ENCODE measurements at regions not wholly inside any gene's neighbourhood (a gene's known extent, or its start where the extent isn't known, plus 50 kb on each side); places are given as distances from the start of the nearest gene placed in this dataset.

DNA sequence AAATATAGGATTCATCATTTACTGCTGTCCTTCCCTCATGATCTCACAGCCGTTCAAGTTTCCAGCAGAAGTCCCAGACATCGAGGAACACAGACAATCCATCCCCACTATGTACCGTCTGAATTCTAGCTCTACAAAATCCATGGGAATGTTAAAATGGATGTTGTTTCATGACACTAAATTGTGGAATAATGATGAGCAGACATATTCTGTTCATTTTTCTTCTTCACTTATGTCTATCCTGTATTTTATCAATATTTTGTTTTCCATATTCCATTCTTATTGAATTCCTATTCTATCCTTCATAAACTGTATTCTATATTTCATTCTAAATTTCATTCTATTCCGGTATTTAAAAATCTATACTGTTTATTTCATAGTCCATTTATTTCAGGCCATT lies 71.8 kb downstream of the NUDT10 start:
- H3K27me3 ChIP-seq (ENCODE audit: control insufficient read depth in 2 of 2, insufficient read depth in 2 of 2, low read length in 2 of 2): no peaks in the 10 kb centered on the region
- no peaks in the 10 kb centered on the region for H3K36me3 ChIP-seq (ENCODE audit: control insufficient read depth in 2 of 2, extremely low read depth in 1 of 2, insufficient read depth in 2 of 2, low read length in 2 of 2)
- H3K9me1 ChIP-seq (replicated peaks; ENCODE audit: control insufficient read depth, extremely low read depth, insufficient read depth, low read length): no peaks in the 10 kb centered on the region
- H3K27ac ChIP-seq (ENCODE audit: insufficient read depth, low read depth, low read length): no peak overlapping the region
- no peaks in the 10 kb centered on the region for H3K79me2 ChIP-seq (ENCODE audit: control insufficient read depth, insufficient read depth, low read length)
- DNase-seq (ENCODE audit: low read depth, low spot score) (no peak), FAIRE-seq (no peak)
- intact Hi-C loops (cut with micrococcal nuclease): no loop called here
- no peaks in the 10 kb centered on the region for H3K9me3 ChIP-seq (replicated peaks; ENCODE audit: control insufficient read depth, insufficient read depth, low read length)
- H3K4me2 ChIP-seq (ENCODE audit: insufficient read depth, low read length): no peak overlapping the region
- ChIA-PET POLR2A (no interaction called here), CTCF (no interaction called here)
- H4K20me1 ChIP-seq (replicated peaks; ENCODE audit: control insufficient read depth, extremely low read depth, insufficient read depth, low read length): no peaks in the 10 kb centered on the region
- dilution Hi-C loops (cut with MboI; ENCODE audit: extremely low pct_ligation_motif_present, low sequenced_read_pairs): no loop called here
- no peak overlapping the region for H2AFZ ChIP-seq (ENCODE audit: low read depth, low read length)
- TF ChIP-seq POLR2A (IDR thresholded peaks at IDR 0.05; ENCODE audit: low read depth, low read length) (no peak), FOS (IDR thresholded peaks at IDR 0.05; ENCODE audit: borderline replicate concordance, insufficient read depth, low read length) (no peak), JUN (IDR thresholded peaks at IDR 0.05; ENCODE audit: borderline replicate concordance, insufficient read depth, insufficient read length, low read depth) (no peak), MAX (IDR thresholded peaks at IDR 0.05; ENCODE audit: insufficient read depth, insufficient read length) (no peak), POLR2AphosphoS5 (IDR thresholded peaks at IDR 0.05; ENCODE audit: insufficient read depth, low read depth, low read length) (no peak), GATA2 (IDR thresholded peaks at IDR 0.05; ENCODE audit: insufficient read depth, insufficient read length, low read depth, low read length) (no peak), EZH2 (IDR thresholded peaks at IDR 0.05; ENCODE audit: borderline replicate concordance, low read depth, low read length, severe bottlenecking) (no peak), MYC (IDR thresholded peaks at IDR 0.05; ENCODE audit: low read depth, low read length) (no peak)
- TF ChIP-seq, protein P1, sequence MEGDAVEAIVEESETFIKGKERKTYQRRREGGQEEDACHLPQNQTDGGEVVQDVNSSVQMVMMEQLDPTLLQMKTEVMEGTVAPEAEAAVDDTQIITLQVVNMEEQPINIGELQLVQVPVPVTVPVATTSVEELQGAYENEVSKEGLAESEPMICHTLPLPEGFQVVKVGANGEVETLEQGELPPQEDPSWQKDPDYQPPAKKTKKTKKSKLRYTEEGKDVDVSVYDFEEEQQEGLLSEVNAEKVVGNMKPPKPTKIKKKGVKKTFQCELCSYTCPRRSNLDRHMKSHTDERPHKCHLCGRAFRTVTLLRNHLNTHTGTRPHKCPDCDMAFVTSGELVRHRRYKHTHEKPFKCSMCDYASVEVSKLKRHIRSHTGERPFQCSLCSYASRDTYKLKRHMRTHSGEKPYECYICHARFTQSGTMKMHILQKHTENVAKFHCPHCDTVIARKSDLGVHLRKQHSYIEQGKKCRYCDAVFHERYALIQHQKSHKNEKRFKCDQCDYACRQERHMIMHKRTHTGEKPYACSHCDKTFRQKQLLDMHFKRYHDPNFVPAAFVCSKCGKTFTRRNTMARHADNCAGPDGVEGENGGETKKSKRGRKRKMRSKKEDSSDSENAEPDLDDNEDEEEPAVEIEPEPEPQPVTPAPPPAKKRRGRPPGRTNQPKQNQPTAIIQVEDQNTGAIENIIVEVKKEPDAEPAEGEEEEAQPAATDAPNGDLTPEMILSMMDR (IDR thresholded peaks at IDR 0.05; ENCODE audit: extremely low read depth in 1 of 2, insufficient read depth in 1 of 2, low read depth in 1 of 2, low read length in 2 of 2): no peak
- no TSS peak for BruUV-seq (replicated peaks)
- no peaks in the 10 kb centered on the region for H3K4me1 ChIP-seq (ENCODE audit: control insufficient read depth, extremely low read depth, insufficient read depth, low read length)
- H3K9ac ChIP-seq (replicated peaks; ENCODE audit: extremely low read depth, insufficient read depth, low read length): no peak overlapping the region
- H3K4me3 ChIP-seq (replicated peaks in 1 of 3; ENCODE audit: insufficient read depth in 1 of 3, low read depth in 1 of 3, low read length in 3 of 3): no peak overlapping the region
